SK-N-SH (cell line): ENCODE measurements at regions not wholly inside any gene's neighbourhood (a gene's known extent, or its start where the extent isn't known, plus 50 kb on each side); places are given as distances from the start of the nearest gene placed in this dataset.

Experiments used
- CTCF ChIA-PET: fragments of 300-600, 350-600 bp; formaldehyde crosslinking; extraction: SDS; loops from one replicate; lab custom pipeline; 2021; lab: Yijun Ruan, JAX
- POLR2A ChIA-PET: fragments of 350-600 bp; sonication (Branson Sonifier 250); formaldehyde crosslinking; extraction: SDS; loops from one replicate; lab custom pipeline; 2020; ENCODE audit warnings: antibody characterized with exemption, inconsistent platforms; lab: Yijun Ruan, JAX
- DNase-seq: peaks from one replicate; pipeline ENCODE4 v3.0.0; 2012
- H2AFZ ChIP-seq: fragments of 200-600 bp; sonication (generic); 2 replicates; pipeline ENCODE4 v1.8.1; 2016; ENCODE audit warnings: antibody characterized with exemption, mild to moderate bottlenecking, low read depth
- H3F3A ChIP-seq: fragments of 200-600 bp; sonication (generic); replicated peaks from 2 replicates; pipeline ENCODE3; 2016; ENCODE audit warnings: antibody characterized with exemption, mild to moderate bottlenecking; ENCODE audit not compliant: insufficient read depth
- H3K27ac ChIP-seq, 2 experiments: fragments of 200-500 bp in 1 of 2; fragments of 200-600 bp in 1 of 2; sonication (Bioruptor generic) in 1 of 2; sonication (generic), shearing (Covaris generic) in 1 of 2; 2 replicates each; pipeline versions ENCODE4 v1.5.1 to v1.6.1; 2014 to 2016; ENCODE audit warnings: low read depth in 2 of 2, inconsistent platforms in 1 of 2, low read length in 1 of 2, mild to moderate bottlenecking in 1 of 2, mixed read lengths in 1 of 2
- H3K27me3 ChIP-seq: fragments of 200-600 bp; sonication (generic), shearing (Covaris generic); 2 replicates; pipeline ENCODE4 v1.6.1; 2016; ENCODE audit warnings: mixed run types; ENCODE audit not compliant: insufficient read depth
- H3K36me3 ChIP-seq, 2 experiments: fragments of 200-500 bp in 1 of 2; fragments of 200-600 bp in 1 of 2; sonication (Bioruptor generic) in 1 of 2; sonication (generic) in 1 of 2; replicated peaks in 1 of 2; 2 replicates each; pipeline versions ENCODE3 to v1.5.1; 2014 to 2016; ENCODE audit warnings: low read length in 1 of 2, mild to moderate bottlenecking in 1 of 2; ENCODE audit not compliant: insufficient read depth in 2 of 2, control insufficient read depth in 1 of 2
- H3K4me1 ChIP-seq, 2 experiments: fragments of 200-500 bp in 1 of 2; fragments of 200-600 bp in 1 of 2; sonication (Bioruptor generic) in 1 of 2; sonication (generic), shearing (Covaris generic) in 1 of 2; 2 replicates each; pipeline versions ENCODE4 v1.5.1 to v1.6.1; 2014 to 2016; ENCODE audit warnings: low read depth in 1 of 2, low read length in 1 of 2, mixed run types in 1 of 2; ENCODE audit not compliant: insufficient read depth in 2 of 2, control insufficient read depth in 1 of 2
- H3K4me2 ChIP-seq: fragments of 200-600 bp; sonication (generic), shearing (Covaris generic); 2 replicates; pipeline ENCODE4 v1.6.1; 2017; ENCODE audit warnings: mixed run types
- H3K4me3 ChIP-seq, 2 experiments: fragments of 200-500 bp in 1 of 2; fragments of 200-600 bp in 1 of 2; sonication (Bioruptor generic) in 1 of 2; sonication (generic), shearing (Covaris generic) in 1 of 2; 2 replicates each; pipeline versions ENCODE4 v1.5.1 to v1.8.1; 2014 to 2016; ENCODE audit warnings: low read depth in 2 of 2, inconsistent platforms in 1 of 2, low read length in 1 of 2, mild to moderate bottlenecking in 1 of 2, mixed read lengths in 1 of 2, moderate library complexity in 1 of 2
- H3K79me2 ChIP-seq: fragments of 200-600 bp; sonication (generic); 2 replicates; pipeline ENCODE4 v1.8.1; 2017; ENCODE audit warnings: mild to moderate bottlenecking; ENCODE audit not compliant: insufficient read depth
- H3K9ac ChIP-seq: fragments of 200-600 bp; sonication (generic); 2 replicates; pipeline ENCODE4 v1.6.1; 2017; ENCODE audit warnings: mixed run types
- H3K9me2 ChIP-seq: fragments of 200-600 bp; sonication (generic); 2 replicates; pipeline ENCODE4 v1.6.1; 2017; ENCODE audit warnings: mixed run types
- H3K9me3 ChIP-seq: fragments of 200-600 bp; sonication (generic); 2 replicates; pipeline ENCODE4 v1.6.1; 2017; ENCODE audit warnings: mixed run types, mild to moderate bottlenecking, moderate library complexity
- H4K20me1 ChIP-seq: fragments of 200-600 bp; sonication (generic); 2 replicates; pipeline ENCODE4 v1.6.1; 2017; ENCODE audit warnings: mild to moderate bottlenecking, mixed run types; ENCODE audit not compliant: insufficient read depth
- ELF1 ChIP-seq: IDR thresholded peaks from 2 replicates; pipeline ENCODE4 v1.4.0; 2012
- EP300 ChIP-seq, 2 experiments: IDR thresholded peaks; 2 replicates each; pipeline versions ENCODE4 v1.4.0 to v1.6.1; 2012; ENCODE audit warnings: borderline replicate concordance in 1 of 2, low read depth in 1 of 2, low read length in 1 of 2
- EZH2phosphoT487 ChIP-seq: fragments of 200-600 bp; sonication (generic); IDR thresholded peaks from 2 replicates; pipeline ENCODE4 v1.6.1; 2017; ENCODE audit warnings: low read depth, mixed run types, mild to moderate bottlenecking, antibody characterized with exemption, moderate library complexity, borderline replicate concordance
- FOSL2 ChIP-seq: IDR thresholded peaks from 2 replicates; pipeline ENCODE4 v1.4.0; 2012; ENCODE audit warnings: low read depth, mild to moderate bottlenecking, moderate library complexity, borderline replicate concordance
- FOXJ3 ChIP-seq: sonication (generic); formaldehyde crosslinking; IDR thresholded peaks from 2 replicates; pipeline ENCODE4 v1.5.1; 2020; ENCODE audit warnings: mild to moderate bottlenecking, missing genetic modification reagents
- FOXM1 ChIP-seq: IDR thresholded peaks from 2 replicates; pipeline ENCODE4 v1.4.0; 2012; ENCODE audit warnings: low read depth, mild to moderate bottlenecking
- GATA2 ChIP-seq: sonication (generic); formaldehyde crosslinking; IDR thresholded peaks from 2 replicates; pipeline ENCODE4 v1.5.0; 2020; ENCODE audit warnings: mild to moderate bottlenecking, missing genetic modification reagents
- MXI1 ChIP-seq: IDR thresholded peaks from 2 replicates; pipeline ENCODE4 v1.6.1; 2012; ENCODE audit warnings: mild to moderate bottlenecking, low read depth, low read length, improper control_type of control experiment
- POLR2AphosphoS5 ChIP-seq: IDR thresholded peaks from 2 replicates; pipeline ENCODE4 v1.6.1; 2012; ENCODE audit warnings: low read depth, low read length
- RAD21 ChIP-seq: IDR thresholded peaks from 2 replicates; pipeline ENCODE4 v1.6.1; 2012; ENCODE audit warnings: mild to moderate bottlenecking, low read length
- RFX5 ChIP-seq: IDR thresholded peaks from 2 replicates; pipeline ENCODE4 v1.6.1; 2012; ENCODE audit warnings: mild to moderate bottlenecking, improper control_type of control experiment, low read length
- SIN3A ChIP-seq: IDR thresholded peaks from 2 replicates; pipeline ENCODE4 v1.6.1; 2012; ENCODE audit warnings: low read depth, mild to moderate bottlenecking, low read length, moderate library complexity, borderline replicate concordance
- TAF1 ChIP-seq: IDR thresholded peaks from 2 replicates; pipeline ENCODE4 v1.6.1; 2012; ENCODE audit warnings: low read depth, mild to moderate bottlenecking, low read length, moderate library complexity, borderline replicate concordance
- TCF12 ChIP-seq: IDR thresholded peaks from 2 replicates; pipeline ENCODE4 v1.4.0; 2012
- TEAD4 ChIP-seq: IDR thresholded peaks from 2 replicates; pipeline ENCODE4 v1.4.0; 2012; ENCODE audit warnings: mild to moderate bottlenecking, borderline replicate concordance; ENCODE audit not compliant: insufficient read depth
- WGBS: methylation state at CpG from one replicate; pipeline ENCODE4 v1.1.6; 2017; ENCODE audit warnings: low lambda C conversion rate; 5-methylcytosine and 5-hydroxymethylcytosine counted together
- TF ChIP-seq, protein P1 (sequence below): fragments of 200-600 bp; sonication (generic); IDR thresholded peaks from 2 replicates; pipeline ENCODE4 v1.6.1; 2017; ENCODE audit warnings: antibody characterized with exemption, mild to moderate bottlenecking, moderate library complexity
- TF ChIP-seq, protein P2 (sequence below): fragments of 150-350 bp; IDR thresholded peaks from 2 replicates; pipeline ENCODE4 v1.6.1; 2017; ENCODE audit warnings: antibody characterized with exemption, low read length, low read depth, borderline replicate concordance
- TF ChIP-seq, protein P3 (sequence below): IDR thresholded peaks from 2 replicates; pipeline ENCODE4; 2012

DNA sequence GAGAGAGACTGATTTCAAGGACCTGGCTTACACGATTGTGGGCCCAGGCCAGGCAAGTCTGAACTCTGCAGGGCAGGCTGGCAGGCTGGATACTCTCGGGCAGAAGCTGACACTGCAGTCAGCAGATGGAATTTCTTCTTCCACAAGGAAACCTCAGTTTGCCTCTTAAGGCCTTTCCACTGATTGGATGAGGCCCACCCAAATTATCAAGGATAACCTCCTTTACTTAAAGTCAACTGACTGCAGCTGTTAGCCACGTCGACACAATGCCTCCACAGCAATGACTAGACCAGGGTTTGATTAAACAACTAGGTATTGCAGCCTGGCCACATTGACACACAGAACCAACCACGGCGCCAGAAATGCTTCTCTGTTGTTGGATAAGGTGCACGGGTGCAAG lies 130.5 kb downstream of the PSMG1 start:
- H3K27me3 ChIP-seq = peaks cover 5% of the 10 kb centered on the region; the same call in 1 of the 2 replicates
- H2AFZ ChIP-seq = no peak overlapping the region
- peaks cover 0 to 2% of the 10 kb centered on the region in 2 experiments; a peak in 1 of 4 replicates for H3K4me1 ChIP-seq
- CTCF ChIA-PET = no interaction called here
- H3K36me3 ChIP-seq = no peaks in the 10 kb centered on the region
- H3K4me2 ChIP-seq = no peak overlapping the region
- no peaks in the 10 kb centered on the region for H3K79me2 ChIP-seq
- no peaks in the 10 kb centered on the region for H4K20me1 ChIP-seq
- H3K9me2 ChIP-seq = no peaks in the 10 kb centered on the region
- H3K4me3 ChIP-seq = no peak overlapping the region
- WGBS = 92% methylated on average over 7 of the region's 7 CpGs
- TF ChIP-seq RAD21 = no peak
- no peak for TF ChIP-seq SIN3A
- no peak for TF ChIP-seq EZH2phosphoT487
- TF ChIP-seq FOXJ3 (CRISPR knock-in tag) = no peak
- TF ChIP-seq POLR2AphosphoS5 = no peak
- TF ChIP-seq EP300 (IDR thresholded peaks at IDR 0.05; ENCODE audit: borderline replicate concordance in 1 of 2, low read depth in 1 of 2, low read length in 1 of 2) = no peak
- no peak for TF ChIP-seq GATA2
- no peak for TF ChIP-seq TAF1
- TF ChIP-seq, protein P1, sequence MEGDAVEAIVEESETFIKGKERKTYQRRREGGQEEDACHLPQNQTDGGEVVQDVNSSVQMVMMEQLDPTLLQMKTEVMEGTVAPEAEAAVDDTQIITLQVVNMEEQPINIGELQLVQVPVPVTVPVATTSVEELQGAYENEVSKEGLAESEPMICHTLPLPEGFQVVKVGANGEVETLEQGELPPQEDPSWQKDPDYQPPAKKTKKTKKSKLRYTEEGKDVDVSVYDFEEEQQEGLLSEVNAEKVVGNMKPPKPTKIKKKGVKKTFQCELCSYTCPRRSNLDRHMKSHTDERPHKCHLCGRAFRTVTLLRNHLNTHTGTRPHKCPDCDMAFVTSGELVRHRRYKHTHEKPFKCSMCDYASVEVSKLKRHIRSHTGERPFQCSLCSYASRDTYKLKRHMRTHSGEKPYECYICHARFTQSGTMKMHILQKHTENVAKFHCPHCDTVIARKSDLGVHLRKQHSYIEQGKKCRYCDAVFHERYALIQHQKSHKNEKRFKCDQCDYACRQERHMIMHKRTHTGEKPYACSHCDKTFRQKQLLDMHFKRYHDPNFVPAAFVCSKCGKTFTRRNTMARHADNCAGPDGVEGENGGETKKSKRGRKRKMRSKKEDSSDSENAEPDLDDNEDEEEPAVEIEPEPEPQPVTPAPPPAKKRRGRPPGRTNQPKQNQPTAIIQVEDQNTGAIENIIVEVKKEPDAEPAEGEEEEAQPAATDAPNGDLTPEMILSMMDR = no peak
- TF ChIP-seq MXI1 = no peak
- TF ChIP-seq FOXM1 = no peak
- TF ChIP-seq TCF12 = no peak
- no peak for TF ChIP-seq RFX5
- no peak for TF ChIP-seq ELF1
- TF ChIP-seq FOSL2 = no peak
- no peak for TF ChIP-seq TEAD4
- TF ChIP-seq, protein P2, sequence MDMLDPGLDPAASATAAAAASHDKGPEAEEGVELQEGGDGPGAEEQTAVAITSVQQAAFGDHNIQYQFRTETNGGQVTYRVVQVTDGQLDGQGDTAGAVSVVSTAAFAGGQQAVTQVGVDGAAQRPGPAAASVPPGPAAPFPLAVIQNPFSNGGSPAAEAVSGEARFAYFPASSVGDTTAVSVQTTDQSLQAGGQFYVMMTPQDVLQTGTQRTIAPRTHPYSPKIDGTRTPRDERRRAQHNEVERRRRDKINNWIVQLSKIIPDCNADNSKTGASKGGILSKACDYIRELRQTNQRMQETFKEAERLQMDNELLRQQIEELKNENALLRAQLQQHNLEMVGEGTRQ = no peak
- TF ChIP-seq, protein P3, sequence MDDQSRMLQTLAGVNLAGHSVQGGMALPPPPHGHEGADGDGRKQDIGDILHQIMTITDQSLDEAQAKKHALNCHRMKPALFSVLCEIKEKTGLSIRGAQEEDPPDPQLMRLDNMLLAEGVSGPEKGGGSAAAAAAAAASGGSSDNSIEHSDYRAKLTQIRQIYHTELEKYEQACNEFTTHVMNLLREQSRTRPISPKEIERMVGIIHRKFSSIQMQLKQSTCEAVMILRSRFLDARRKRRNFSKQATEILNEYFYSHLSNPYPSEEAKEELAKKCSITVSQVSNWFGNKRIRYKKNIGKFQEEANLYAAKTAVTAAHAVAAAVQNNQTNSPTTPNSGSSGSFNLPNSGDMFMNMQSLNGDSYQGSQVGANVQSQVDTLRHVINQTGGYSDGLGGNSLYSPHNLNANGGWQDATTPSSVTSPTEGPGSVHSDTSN = no peak
- DNase-seq = no peak
- H3K27ac ChIP-seq = no peak overlapping the region
- peaks cover 12% of the 10 kb centered on the region for H3F3A ChIP-seq
- H3K9ac ChIP-seq = no peak overlapping the region
- POLR2A ChIA-PET = no interaction called here
- no peaks in the 10 kb centered on the region for H3K9me3 ChIP-seq
